SU-DHL-6 (cell line): ENCODE measurements at regions not wholly inside any gene's neighbourhood (a gene's known extent, or its start where the extent isn't known, plus 50 kb on each side); places are given as distances from the start of the nearest gene placed in this dataset.
"Not testable (repeated sequence)": the region's sequence is repeated elsewhere in the genome, so short reads cannot be mapped to it uniquely, and the experiment has no call there.

Experiments
- EZH2phosphoT487 ChIP-seq: fragments of 200-600 bp; sonication (generic), shearing (Covaris generic); conservative IDR thresholded peaks from 2 replicates; pipeline ENCODE4 v1.6.1; 2018; ENCODE audit warnings: mild to moderate bottlenecking, antibody characterized with exemption, low read length, moderate library complexity, mixed read lengths
- TF ChIP-seq, protein P1 (sequence below): fragments of 200-600 bp; sonication (generic); IDR thresholded peaks from one replicate; pipeline ENCODE4 v1.5.1; 2017; ENCODE audit warnings: antibody characterized with exemption, mild to moderate bottlenecking, low read length, moderate library complexity; ENCODE audit not compliant: insufficient read depth, poor library complexity, severe bottlenecking

DNA sequence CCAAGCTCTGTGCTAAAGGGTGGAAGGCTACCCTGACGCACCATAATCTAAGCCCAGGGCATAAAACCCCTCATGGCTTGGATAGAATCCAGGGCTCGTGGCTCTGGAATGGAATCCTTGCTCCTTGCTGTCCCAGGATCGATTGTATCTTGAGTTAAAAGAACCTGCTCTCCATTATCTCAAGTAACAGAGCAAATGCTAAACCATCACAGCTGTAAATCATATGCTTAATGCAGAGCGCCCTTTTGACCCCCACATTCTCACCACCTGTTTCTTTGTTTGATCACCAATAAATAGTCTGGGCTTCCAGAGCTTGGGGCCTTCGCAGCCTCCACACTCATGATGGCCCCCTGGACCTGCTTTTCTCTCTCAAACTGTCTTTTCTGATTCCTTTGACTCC is 299.3 kb upstream of the MGAT4C start:
- TF ChIP-seq, protein P1, sequence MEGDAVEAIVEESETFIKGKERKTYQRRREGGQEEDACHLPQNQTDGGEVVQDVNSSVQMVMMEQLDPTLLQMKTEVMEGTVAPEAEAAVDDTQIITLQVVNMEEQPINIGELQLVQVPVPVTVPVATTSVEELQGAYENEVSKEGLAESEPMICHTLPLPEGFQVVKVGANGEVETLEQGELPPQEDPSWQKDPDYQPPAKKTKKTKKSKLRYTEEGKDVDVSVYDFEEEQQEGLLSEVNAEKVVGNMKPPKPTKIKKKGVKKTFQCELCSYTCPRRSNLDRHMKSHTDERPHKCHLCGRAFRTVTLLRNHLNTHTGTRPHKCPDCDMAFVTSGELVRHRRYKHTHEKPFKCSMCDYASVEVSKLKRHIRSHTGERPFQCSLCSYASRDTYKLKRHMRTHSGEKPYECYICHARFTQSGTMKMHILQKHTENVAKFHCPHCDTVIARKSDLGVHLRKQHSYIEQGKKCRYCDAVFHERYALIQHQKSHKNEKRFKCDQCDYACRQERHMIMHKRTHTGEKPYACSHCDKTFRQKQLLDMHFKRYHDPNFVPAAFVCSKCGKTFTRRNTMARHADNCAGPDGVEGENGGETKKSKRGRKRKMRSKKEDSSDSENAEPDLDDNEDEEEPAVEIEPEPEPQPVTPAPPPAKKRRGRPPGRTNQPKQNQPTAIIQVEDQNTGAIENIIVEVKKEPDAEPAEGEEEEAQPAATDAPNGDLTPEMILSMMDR = not testable (repeated sequence)
- TF ChIP-seq EZH2phosphoT487 = not testable (repeated sequence)
